GM18502 (cell line): ENCODE measurements at regions not wholly inside any gene's neighbourhood (a gene's known extent, or its start where the extent isn't known, plus 50 kb on each side); places are given as distances from the start of the nearest gene placed in this dataset.
"Not testable (repeated sequence)": the region's sequence is repeated elsewhere in the genome, so short reads cannot be mapped to it uniquely, and the experiment has no call there.

Experiments used
- ATAC-seq: cut with Tn5 transposase; IDR thresholded peaks from one replicate; pipeline ENCODE4 v1.9.1; 2021; ENCODE audit warnings: mild to moderate bottlenecking; ENCODE audit not compliant: unreplicated experiment, poor library complexity

DNA sequence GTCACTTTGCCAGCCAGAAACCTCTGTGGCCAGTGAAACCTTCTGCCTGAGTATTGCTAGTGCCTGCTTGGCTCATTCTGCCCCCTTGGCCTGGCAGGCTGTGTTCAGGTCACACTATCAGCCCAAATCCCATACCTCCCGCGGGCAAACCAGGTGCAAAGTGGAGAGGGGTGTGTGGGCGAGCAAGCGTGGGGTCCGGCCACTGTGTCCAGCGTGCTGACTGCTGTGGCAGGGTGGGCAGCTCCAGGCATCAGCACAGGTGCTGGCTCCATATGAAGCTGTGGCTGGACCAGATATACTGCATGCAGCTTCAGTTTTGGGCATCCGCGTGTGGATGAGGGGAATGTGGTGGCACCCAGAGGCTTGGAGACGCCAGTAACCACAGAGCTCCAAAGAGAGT, 576.5 kb upstream of the EDIL3 start:
- no peak for ATAC-seq

DNA sequence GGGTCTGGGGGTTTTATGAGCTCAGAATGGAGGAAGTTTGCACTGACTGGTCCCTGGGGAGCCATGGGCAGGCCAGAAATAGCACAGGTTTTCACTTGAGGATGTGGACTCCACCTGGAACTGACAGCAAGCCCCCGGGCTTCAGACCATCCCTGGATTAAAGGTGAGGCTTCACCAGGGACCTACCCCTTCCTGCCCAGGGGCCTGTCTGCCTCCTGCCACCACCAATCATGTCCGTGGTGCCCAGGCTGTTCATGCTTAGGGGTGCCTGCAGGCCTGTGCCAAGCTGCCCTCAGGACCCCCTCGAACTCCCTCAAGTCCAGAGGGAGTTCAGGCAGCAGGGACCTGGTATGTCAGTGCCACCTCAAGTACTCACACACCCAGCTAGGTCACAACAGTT, 577.2 kb upstream of the EDIL3 start:
- ATAC-seq = no peak

DNA sequence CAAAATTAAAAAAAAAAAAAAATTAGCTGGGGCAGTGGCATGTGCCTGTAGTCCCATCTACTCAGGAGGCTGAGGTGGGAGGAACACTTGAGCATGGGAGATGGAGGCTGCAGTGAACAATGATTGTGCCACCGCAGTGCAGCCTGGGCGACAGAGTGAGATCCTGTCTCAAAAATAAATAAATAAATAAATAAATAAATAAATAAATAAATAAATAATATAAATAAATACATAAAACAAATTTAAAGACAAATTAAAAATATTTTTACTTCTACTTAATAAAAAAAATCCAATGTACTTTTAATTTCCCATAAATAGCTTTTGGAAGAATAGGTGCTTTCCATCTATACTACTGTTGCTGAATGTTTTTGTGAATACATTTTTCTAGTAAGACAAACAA, 598.4 kb upstream of the EDIL3 start:
- ATAC-seq = no peak

DNA sequence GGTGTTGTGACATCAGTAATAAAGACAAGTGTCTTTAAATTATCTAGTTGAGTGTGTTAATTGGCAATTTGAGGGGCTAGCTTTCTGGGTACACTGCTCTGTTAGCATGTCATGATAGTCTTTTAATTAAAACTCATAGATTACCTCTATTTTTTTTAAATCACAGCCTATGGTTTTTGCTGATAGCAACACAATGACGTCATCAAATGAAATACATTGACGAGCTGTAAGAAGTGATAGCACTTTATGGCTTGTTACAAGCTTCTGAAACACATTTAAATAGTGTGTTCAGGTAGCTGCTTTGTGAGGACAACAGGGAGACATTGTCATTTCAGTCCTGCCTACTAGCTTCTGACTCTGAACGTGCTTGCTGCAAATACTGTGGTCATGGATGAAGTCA, 600.5 kb upstream of the EDIL3 start:
- ATAC-seq = no peak

DNA sequence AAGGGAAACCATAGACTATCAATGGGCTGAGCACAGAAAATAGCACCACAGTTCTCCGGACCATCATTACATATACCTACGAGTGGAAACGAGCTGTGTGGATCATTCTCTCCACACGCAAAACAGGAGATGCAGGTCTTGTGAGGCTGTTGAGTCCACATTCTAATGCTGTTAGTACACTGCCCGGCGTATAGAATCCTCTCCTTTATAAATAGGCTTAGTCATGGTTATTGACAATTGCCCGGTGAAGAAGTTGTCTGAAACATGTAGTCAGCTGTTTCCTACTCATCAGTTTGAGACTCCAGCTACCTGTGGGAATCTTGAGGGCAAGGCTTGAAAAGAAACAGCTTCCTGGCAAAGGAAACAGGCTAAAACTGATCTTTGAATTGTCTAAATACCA, 602.0 kb upstream of the EDIL3 start:
- no peak for ATAC-seq

DNA sequence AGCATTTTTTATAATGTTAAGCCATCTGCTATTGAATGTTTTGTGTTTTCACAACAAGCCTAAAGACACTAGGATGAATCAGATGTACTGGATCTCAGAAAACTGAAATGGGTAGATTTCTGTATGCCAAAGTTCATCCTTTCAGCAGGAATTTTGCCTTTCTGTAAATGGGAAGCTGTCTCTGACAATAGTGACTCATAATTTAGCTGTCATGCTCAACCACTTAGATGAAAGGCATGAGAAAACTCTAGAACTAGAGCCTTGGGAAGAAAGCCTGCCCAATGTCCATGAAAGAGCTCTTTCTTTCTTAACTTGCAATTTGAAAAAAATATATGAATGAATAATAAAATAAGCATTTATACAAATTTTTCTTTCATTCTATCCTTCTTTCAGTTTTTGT, 616.0 kb upstream of the EDIL3 start:
- no peak for ATAC-seq

DNA sequence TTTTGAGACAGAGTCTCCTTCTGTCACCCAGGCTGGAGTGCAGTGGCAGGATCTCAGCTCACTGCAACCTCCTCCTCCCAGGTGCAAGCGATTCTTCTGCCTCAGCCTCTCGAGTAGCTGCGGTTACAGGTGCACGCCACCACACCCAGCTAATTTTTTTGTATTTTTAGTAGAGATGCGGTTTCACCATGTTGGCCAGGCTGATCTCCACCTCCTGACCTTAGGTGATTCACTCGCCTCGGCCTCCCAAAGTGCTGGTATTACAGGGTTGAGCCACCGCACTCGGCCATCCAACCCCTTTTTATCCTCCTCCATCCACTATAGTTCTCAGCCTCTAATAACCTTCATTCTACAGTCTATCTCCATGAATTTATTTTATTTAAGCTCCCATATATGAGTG, 617.3 kb upstream of the EDIL3 start:
- not testable (repeated sequence) for ATAC-seq

DNA sequence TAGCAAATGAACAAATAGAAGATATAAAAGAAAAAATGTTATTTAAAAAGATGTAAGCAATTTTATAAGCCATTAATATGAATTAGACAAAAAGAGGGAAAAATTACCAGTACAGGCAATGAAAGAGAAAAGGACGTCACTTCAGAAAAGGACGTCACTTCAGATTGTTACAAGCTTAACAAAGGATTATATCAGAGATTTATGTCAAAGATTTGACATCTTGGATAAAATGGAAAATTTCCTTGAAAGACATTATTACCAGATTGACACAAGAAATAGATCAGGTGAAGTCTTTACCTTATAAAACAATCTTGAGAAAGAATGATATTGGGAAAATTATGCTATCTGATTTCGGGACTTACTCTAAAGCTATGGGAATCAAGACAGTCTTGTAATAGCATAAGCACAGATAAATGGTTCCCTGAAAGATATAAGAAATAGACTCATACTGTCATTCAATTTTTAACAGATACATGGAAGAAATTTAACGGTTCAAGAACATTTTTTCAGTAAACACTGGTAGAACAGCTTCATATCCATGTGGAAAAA, 625.4 kb upstream of the EDIL3 start:
- ATAC-seq = no peak

DNA sequence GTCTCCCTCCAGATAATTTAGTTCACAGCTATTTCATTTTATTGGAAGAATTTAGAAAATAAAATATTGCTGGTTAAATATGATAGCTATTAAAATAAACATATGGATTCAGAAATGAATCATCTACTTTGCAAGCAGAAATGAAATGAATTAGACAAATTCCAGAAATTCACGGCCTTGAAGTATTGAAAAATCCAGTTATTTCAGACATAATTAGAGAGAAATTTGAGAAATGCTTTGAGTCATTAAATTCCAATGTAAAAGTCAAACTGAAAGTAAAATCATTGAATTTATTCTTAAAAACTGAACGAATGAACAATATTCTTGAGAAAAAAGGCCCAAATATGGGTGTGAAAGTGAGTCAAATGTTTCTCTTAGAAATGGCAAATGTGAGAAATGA, 632.6 kb upstream of the EDIL3 start:
- ATAC-seq = no peak

DNA sequence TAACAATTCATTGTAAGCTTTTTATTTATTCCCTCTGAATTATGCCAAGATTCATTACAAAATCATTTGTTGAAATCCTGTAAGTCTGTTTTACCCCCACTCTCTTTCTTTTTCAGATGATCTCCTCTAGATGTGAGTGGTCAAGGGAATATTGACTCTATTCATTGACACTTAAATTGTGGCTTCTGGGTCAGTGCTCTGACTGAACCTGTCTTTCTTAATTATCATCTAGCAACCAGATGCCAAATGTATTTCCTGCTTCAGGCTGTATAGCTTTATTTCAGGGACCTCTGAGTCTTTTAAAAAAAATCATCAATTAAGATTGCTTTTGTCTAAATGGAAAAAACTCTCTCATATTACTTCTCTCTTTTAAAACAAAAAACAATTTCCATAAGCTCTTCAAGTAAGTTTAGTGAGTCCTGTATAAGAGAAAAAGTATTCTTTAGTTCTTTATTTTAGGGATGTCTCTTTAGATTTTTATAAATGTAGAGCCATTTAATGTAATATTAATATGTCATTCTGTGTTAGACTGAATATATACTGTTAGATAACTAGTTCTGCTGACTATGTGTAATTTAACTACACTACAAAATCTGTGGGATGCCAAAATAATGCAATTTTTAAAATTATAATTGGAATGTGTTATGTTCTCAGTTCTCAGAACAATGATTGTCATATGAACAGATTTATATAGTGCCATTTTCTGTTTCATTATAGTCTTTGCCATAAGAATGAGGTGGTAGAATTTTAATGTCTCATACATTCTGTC, 645.8 kb upstream of the EDIL3 start:
- ATAC-seq = no peak

DNA sequence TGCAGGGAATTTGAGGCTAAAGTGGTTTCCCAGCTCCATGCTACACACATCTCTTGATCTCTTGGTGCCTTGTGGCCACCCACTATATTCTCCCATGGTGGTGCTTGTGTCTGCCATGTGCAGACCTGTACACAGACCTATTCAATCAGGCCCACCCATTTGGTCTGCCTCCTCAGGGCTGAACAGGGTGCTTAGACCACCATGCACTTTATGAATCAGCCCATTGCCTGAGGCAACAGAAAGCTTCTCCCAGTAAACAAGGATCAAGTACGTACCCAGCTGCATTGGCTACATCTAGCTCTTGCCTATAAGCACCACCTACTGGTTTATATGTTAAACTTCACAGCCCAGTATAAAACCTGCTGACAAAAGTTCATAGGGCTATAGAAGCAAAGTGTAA, 664.3 kb upstream of the EDIL3 start:
- ATAC-seq = no peak

DNA sequence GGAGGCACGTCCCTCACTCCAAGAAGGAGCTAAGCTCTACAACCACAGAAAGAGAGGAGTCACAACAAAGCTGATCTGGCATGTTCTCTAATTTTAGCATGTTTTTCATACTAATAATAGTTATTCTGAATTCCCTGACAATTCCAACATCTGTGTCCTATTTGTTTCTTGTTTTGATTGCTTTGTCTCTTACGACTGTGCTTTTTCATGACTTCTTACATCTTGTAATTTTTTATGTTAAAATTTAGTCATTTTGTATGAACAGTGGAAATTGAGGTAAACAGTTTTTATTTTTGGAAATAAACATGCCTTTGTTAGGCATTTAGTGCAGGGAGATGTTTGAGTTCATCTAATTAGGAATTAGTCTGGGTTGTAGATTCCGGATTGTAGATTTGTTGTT, 668.1 kb upstream of the EDIL3 start:
- no peak for ATAC-seq

DNA sequence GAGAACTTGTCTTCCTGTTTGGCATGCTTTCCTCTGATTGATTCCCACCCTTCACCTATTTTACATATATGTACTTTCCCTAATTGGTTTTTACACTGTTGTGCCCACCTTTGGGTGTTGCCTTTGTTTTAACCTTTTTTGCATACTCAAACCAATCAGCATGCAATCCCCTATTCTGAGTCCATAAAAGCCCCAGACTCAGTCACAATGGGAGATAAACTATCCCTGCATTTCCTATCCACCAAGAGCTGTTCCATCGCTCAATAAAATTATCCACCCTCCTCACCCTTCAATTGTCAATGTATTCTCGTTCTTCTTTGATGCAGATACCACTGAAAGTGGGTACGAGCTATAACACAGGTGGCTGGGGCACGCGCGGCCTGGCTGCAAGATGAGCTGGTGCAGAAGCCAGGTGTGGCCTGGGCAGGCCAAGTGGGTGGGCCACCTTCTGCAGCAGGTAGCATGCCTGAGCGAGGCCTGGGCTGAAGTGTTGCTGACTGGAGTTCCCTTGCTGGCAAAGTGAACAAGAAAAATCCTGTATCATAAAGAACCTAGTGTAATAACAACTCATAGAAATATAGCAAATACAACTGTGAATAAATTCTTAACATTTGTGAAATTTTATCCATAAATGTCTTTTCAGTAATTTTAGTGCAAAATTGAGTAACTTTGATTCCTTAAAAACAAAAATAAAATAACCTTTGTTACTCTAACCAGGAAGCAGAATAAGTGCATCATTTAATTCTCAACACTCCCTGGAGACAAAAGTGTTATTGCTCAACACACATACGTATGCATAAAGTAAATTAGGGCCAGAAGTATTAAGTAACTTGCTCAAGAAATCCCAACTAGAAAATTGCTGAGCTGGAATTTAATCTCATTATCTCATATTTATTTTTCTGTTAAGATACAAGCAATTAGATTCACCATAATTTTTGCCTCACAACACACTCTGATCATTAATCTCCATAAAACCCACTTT, 685.3 kb upstream of the EDIL3 start:
- ATAC-seq = no peak

DNA sequence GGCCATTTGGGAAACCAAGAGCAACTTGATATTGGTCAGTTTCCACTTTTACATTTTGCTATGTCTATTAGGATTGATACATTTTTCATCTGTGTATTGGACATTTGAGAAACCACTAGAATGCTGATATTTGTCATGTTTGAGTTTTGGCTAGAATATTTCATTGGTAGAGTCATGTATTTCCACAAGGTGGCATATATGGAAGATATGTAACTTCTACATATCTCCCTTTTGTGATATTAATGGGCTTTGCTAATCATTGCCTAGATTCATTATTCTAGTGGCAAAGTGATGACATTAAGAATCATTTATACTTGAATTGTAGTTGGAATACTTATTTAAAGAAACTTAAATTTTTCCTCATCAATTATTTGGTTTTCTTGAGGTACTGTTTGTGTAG, 692.9 kb upstream of the EDIL3 start:
- no peak for ATAC-seq

DNA sequence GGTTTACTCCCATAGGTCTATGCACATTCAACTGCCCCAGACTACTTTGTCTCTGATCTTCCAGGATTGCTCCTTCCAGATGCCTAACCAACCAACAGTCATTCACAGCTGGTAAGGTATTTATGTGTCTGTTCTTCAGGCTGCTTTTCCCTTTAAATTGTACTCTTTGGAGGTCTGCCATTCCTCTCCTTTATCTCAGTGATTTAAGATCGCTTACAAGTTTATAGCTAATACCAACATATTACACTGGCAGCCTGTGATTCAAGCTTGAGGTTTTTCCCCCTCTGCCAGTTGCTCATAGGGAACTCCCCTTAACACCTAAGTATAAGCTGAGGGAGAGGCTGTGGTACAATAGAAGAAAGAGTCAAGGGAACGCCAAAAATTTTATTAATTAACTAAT, 711.7 kb upstream of the EDIL3 start:
- ATAC-seq = no peak

DNA sequence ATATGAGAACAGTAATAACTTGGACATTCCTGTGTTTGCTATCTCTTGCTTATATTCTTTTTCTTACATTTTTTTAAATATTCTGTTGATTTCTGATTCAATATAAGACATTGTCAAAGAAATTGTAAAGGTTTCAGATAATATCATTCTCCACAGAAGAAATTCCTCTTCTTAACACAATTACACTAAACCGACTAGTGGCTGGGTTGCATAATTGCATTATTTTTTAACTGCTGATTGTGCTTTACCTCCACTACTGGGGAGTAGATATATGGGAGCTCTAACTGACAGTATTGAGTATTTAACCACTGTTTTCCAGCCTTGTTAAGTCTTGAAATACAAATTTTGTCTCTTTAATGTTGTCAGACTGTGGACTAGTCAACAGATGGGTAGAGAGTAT, 723.8 kb upstream of the EDIL3 start:
- ATAC-seq = no peak

DNA sequence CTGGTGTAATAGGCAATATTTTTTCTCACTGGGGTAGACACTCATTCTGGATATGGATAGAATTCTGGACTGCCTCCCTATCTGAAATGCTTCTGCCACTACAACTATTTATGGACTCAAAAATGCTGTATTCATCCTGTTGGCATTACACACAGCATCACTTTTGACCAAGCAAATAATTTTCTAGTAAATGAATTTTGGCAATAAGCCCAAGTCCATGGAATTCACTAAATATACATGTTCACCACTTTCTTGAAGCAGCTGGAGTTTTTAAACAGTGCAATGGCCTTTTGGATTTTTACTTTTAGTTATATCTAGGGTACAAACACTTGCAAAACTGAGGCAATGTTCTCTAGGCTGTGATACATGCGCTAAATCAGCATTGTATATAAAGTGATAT, 724.9 kb upstream of the EDIL3 start:
- ATAC-seq = no peak

DNA sequence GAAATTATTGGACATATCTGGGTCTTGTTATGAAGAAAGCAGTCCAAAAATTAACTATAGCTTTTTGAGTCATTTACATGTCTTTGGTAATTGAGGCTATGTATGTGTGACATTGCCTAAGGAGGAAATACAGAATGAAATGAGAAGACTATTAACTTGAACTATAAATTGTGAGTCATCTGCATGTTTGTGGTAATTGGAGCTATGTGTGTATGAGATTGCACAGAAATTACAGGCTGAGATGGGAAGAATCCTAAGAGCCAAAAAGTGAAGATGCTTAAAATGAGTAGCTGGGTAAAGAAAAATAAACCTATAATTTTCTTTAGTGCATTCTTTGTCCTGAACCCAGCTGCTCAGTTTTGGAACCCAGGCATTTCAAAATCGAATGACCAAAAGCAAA, 747.6 kb upstream of the EDIL3 start:
- ATAC-seq = no peak

DNA sequence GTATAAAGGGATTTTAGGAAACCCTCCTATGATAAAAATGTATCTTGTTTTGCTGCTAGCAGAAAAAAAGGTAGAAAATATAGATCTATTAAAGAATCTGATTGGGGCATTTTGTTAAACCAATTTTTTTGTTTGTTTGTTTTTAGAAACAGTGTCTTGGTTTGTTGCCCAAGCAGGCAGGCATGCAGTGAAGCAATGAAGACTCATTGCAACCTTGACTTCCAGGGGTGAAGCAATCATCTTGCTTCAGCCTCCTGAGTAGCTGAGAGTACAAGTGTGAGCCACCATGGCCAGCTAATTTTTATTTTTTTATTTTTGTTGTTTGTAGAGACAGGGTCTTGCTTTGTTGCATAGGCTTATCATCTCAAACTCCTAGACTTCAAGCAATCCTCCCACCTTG, 755.8 kb upstream of the EDIL3 start:
- ATAC-seq = no peak

DNA sequence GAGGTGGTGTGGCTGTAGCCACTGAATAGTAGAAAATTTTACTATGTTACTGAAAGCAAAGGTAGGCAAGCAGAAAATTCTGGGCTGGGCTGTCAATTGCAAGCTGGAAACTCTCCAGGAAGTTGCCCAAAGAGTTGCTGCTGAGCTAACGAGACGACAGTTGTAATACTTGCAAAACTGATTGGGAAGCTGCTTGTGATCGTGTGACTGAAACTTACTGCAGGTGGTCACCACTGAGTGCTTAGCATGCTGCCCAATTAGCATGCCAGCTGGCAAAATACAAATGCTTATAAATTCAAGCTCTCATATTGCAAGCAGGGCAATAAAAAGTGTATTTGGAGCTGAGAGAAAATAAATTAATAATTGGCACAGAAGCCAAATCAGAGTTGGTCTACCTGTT, 758.5 kb upstream of the EDIL3 start:
- no peak for ATAC-seq

DNA sequence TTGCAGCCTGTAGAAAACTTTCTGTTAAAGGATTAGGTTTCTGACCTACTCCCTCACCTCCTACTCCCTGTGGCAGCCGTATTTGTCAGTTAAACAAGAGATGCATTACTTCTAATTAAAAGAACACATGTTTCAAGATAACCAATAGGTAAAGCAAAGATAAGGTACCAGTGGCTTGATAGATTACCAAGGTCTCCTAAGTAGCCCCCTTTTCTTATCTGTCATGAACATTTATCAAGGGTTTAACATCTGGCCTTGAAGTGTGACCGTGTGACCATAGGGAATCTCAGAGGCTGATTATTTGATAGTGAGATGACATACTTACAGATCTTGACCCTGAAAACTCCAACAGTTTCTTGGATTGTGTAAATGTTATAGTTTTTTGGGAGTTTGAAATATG, 764.0 kb upstream of the EDIL3 start:
- no peak for ATAC-seq
